ENCODE measurements at regions not wholly inside any gene's neighbourhood (a gene's known extent, or its start where the extent isn't known, plus 50 kb on each side); places are given as distances from the start of the nearest gene placed in this dataset.

- no peak for TF ChIP-seq CTCF (IDR thresholded peaks at IDR 0.05 in 8 of 11, conservative IDR thresholded peaks at IDR 0.05 in 3 of 11)
- TF ChIP-seq POLR2A (IDR thresholded peaks at IDR 0.05) = no peak
- no peak for TF ChIP-seq POLR2AphosphoS5 (IDR thresholded peaks at IDR 0.05)
Measured at GRCh38 chr1:147086129-147086528, 86.1 kb downstream of the PRKAB2 start.
